Stimulated activated CD8-positive, alpha-beta memory T cell treated with anti-CD3 and anti-CD28 coated beads, Interleukin-15, amount 100 ng/mL, for 1 hour (primary cell): ENCODE measurements at regions not wholly inside any gene's neighbourhood (a gene's known extent, or its start where the extent isn't known, plus 50 kb on each side); places are given as distances from the start of the nearest gene placed in this dataset.

Experiments
- DNase-seq: peaks from one replicate; pipeline ENCODE4 v3.0.0-alpha.2; 2020; ENCODE audit warnings: low read depth

DNA sequence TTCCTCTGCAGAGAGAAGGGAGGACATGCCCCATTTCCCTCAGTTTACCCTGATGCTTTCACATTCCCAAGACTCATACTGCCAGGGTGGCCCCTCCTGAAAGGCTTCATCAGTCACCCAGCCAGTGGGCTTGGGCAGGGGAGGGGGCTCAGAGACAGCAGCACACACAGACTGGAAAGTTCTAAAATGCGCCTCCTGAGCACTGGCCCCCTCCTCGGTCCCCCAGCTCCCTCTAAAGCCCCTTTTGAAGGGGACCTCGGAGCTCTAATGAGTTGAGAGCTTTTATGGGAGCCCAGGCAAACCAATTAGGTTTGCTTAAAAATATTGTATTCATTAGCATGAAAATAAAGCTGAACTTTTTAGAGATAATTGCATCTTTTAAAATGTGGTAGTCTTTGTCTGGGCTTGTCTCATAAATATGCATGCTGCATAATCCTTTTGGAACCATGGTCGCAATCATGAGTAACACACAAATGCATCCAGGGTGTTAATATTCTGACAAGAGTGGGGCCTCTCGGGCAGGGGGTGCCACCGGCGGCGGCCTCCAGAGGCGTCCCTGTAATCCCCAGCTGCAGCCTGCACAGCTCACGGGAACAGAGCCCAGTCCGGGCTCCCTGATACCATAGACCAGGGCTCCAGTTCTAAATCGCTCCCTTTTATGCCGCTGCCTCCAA lies 78.5 kb downstream of the RPLP1 start:
- no peak for DNase-seq

DNA sequence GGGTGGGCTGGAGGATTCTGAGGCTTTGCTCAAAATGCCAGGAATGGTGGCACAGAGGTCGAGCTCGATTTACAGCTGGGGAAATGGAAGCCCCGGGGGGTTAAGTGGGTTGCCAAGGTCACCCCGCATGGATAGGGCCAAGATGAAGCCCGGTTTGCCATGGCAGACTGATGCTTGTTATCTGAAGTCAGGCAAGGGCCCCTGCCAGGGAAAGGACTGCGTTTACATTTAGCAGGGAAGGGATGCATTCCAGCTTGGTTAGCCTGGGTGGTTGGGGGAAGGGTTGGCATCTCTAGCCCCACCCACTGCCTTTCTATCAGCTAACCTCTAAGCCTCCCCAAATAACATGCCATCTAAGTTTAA lies 79.0 kb downstream of the RPLP1 start:
- no peak for DNase-seq

DNA sequence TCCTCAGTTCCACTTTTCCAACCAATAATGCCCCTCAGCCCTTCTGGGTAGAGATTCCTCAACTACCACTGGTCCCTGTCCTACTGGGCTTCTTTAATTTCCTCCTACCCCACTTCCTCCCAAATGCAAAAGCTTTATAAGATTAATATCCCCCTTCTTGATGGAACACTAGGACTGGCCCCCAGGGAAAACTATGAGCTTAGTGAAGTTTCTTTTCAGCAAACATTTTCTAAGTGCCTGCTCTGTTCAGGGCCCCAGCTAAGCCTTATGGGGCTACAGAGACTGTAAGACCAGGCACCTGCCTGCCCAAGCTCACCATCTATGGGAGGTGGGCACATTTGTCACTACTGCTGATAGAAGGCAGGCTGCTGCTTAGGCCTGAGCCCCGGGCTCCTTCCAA lies 79.4 kb downstream of the RPLP1 start:
- DNase-seq: no peak

DNA sequence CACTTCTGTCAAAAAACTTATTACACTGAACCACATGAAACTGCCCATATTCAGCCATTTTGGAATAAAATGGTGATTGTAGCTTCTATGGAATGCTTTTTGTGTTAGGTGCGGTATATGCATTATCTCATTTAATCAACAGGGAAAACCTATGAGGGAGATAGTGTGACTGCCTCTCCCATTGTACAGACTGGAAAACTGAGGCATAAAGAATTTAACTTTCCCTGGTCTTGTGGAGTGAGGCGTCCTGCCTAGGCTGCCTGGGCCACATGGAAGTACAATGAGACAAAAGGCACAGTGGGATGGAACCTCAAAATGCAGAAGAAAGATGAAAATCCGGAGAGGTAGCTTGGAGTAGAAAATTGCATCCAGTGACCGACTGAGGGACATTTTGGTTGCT lies 80.2 kb downstream of the RPLP1 start:
- no peak for DNase-seq

DNA sequence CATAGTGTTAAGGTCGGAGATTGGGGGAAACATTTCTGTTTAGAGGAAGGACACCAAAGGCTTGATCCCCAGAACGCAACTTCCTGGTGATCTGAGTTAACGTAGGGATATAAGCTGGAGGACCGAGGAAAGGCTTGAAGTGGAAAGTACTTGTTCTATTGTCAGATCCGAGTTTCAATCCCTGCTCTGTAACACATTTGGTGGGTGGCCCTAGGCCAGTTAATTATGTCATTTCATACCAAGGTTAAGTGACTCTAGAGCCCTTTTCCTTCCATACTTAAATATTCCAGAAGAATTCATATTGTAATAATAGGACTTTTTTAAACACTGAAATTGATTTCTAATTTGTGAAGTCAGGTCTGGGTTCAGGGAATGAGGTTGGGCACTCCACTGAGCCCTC lies 80.9 kb downstream of the RPLP1 start:
- no peak for DNase-seq

DNA sequence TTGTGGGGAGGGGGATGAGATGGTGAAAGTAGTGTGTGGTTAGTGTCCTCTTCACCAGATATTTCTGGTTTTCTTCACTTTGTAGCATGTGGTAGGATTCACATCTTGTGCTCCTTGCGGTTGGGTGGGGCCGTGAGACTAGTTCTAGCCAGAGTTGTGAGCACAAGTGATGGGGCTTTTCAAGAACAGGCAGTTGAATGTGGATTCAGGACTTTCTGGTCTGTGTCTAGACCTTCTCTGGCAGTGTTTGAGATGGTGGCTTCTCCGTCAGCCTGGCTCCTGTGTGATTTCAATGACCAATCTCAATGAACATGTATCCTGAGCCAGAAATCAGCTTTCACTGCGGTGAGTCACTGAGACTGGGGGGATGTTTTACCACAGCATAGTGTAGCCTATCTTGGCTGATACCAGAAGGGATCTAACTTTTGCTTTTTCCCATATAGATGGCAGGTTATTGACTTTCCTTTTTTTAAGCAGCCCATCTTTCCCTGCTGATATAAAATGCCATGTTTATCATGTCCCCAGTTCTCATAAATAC lies 82.6 kb downstream of the RPLP1 start:
- no peak for DNase-seq

DNA sequence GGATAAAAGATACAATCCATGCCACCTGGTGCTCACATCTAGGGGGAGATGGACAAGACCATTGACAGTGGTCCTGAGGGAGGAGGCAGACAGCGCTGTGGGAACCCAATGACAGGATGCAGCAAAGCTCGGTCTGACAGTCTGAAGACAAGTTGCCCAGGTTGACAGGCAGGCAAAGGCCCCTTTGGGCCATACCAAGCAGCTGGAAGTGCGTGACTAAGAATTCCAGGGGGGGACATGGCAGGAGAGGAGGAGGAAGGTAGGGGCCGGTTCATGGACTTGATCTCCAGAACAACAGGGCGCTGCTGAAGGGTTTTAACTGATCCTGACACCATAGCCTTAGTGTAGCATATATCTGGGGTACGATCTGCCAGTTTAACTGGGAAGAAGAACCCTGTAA lies 83.4 kb downstream of the RPLP1 start:
- DNase-seq: no peak

DNA sequence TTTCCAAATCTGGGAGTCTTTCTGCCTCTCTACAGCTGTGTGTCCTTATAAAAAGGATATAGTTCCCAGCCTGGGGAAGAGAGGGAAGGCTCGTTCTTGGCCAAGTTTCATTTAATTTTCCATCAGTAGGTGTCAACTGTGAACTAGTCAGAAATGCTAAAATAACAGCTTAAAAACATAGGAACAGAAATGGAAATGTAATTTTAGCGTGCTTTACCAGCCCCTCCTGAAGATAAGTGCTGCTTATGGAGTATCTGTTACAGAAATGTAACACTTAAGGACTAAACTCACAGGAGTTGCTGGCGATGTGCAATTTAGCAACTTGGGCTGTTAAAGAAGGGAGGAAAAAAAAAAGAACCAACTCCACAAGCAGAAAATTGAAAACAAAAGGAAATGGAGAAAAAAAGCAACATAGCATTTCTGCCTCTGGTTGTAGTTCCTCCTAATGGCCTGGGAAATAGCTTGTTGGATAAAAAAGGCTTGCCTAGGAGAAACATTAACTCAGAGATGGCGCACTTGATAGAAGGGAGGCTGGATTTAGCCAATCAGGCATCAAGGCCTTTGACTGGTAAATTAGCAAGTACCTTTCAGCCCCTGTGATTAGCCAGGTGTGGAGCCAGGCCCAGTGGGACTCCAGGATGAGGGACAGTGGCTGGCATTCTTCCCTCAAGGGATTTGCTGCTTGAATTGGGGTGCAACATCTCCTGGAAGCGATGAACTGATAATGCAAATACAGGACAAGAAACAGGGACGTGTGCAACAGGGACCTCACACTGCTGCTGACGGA lies 84.3 kb downstream of the RPLP1 start:
- DNase-seq: no peak

DNA sequence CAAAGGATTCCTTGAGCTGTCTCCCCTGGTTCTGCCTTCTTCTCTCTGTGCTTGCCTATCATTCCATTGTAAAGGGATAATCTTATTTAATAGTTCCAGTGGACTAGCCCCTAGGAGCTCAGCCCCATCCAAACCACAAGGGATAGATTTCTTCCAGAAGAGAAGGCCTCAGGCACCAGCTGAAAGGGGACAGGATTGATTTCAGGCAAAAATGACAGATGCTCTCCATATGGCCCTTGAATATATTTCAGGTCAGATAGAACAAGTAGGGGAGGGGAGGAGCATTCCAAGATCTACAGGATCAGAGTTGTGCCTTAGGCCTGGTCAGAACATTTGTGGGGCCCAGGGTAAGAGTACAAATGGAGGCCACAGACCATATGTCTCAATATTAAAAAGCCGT lies 85.3 kb downstream of the RPLP1 start:
- no peak for DNase-seq

DNA sequence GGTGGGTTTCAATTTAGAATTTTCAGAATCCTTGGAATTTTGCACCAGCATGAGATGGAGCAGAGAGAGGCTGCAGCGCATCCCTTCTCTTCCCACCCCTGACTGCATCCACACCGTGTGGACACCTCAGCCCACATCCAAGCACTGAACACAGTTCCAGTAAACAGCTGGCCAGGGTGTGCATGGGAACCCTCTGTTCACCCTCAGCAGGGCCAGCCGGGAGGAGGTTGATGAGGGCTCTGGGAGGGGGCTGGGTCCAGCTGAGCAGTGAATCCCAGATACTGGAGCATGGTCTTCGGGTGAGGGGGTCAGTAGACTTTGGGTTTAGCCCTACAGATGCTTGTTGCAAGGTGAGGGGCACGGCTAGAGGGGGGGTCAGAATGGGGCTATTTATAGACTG lies 85.8 kb downstream of the RPLP1 start:
- no peak for DNase-seq

DNA sequence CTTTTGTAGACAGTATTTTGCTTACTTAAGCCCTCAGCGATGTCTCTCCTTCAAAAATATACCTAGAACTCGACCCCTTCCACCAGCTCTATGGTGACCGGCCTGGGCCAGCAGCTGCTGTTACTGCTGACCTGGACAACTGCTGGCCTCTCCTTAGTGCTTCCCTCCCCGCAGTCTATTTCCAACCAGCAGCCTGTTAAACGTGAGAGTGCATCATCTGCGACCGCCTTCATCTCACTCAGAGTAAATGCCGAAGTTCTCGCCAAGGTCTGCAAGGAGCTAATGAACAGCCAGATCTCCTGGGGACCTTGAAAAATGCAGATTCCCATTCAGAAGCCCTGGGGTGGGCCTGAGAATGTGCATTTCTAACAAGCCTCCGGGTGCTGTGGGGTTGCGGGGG lies 86.7 kb downstream of the RPLP1 start:
- no peak for DNase-seq

DNA sequence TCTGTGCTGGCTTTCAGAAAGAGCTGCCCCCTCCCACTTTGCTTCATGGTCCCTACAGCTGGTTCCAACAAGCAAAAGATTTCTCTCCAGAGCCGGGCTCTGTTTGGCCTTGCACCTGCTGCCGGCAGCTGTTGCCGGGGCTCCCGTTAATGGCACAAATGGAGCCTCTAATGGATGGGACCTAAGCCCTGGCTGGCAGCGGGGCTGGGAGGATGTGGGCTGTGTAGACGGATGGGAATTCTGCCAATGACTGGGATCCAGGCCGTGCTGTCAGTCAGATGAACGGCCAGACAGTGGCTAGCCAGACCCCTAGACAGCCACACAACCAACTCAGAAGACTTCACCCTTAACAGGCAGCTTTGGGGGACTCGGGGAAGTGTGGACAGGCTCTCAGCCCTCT lies 88.0 kb downstream of the RPLP1 start:
- DNase-seq: no peak

DNA sequence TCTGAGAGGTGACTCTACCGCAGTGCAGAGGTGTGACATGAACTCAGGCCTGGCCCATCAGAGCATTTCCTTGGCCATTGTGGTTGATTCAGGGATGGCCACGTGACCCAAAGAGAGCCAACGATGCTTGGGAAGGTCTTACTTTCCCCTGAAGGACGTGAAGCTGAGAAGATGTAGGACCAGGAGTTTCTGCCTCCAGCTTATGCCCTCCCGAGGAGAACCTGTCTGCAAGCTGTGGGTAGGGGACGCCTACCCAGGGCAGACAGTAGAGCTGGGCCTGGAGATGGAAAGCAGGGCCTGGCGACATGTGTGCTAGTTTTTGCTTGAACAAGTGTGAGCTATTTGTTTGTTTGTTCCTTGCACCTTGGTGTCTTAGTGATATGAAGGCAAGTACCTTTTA lies 89.4 kb downstream of the RPLP1 start:
- no peak for DNase-seq

DNA sequence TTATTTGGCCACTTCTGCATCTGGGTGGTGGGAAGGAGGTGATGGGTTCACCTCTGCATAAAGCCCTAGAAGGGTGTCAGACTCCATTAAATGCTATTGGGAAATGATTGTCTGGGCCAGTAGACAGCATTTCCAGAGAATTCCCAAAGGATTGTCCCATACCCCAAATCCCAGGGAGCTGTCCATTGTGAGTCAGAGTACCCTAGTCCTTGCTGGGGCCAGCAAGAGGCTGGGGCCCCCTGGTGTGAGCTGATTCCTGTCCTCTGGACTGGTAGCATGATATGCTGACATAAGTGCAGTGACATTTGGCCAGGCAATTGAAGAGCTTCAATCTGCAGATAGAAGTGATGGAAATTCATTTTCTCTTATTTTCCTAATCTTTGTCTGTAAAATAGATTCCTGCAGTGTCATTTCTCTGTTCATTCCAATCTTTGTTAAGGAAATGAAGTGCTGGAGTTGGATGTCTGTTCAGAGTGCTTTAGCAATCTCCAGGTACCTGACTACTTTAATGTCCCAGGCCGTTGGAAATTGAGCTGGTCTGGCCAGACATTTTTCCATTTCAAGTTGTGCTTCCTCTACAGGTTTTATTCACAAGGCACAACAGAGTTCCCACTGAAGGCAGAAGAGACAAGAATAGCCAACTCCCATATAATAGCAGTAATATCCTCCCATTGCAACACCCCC lies 91.2 kb downstream of the RPLP1 start:
- DNase-seq: no peak

DNA sequence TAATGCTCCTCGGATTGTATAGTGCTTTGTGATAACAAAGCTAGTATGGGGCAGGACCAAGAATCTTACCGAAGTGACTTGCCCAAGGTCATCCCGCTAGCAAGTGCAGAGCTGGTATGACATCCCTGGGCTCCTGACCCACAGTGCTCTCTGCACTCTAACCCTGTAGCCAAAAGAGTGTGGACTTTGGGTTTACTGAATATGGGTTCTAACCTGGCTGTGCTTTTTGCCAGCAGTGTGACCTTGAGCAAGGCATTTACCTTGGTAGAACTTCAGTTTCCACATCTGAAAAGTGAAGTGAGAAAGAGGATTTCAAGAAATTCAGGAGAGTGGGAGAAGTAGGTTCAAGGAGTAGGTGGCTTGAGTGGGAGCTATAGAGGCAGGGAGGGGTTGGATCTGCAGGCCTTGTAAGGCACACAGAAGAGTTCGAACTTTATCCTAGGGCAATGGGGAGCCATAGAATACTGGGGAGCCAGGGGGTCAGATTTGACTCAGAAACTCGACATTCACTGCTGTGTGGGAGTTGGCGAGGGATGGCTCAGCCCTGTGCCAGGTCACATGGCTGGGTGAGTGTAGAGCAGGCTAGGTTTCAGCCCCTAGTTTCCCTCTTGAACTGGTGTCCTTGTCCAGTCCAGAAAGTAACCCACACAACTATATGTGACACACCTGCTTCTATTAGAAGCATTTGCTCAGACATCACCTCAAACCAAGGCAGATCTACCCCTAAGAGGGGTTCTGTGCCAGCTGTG lies 91.9 kb downstream of the RPLP1 start:
- no peak for DNase-seq

DNA sequence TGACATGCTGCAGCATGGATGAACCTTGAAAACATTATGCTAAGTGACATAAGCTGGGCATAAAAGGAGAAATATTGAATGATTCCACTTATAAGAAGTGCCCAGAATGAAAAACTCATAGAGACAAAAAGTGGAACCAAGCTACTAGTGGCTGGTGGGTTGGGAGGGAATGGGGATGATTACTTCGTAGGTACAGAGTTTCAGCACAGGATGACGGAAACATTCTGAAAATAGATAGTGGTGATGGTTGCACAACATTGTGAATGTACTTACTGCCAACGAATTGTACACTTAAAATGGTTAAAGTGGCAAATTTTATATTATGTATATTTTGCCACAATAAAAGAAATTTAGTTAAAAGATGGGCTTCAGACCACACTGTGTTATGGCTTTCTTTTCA lies 93.6 kb downstream of the RPLP1 start:
- no peak for DNase-seq

DNA sequence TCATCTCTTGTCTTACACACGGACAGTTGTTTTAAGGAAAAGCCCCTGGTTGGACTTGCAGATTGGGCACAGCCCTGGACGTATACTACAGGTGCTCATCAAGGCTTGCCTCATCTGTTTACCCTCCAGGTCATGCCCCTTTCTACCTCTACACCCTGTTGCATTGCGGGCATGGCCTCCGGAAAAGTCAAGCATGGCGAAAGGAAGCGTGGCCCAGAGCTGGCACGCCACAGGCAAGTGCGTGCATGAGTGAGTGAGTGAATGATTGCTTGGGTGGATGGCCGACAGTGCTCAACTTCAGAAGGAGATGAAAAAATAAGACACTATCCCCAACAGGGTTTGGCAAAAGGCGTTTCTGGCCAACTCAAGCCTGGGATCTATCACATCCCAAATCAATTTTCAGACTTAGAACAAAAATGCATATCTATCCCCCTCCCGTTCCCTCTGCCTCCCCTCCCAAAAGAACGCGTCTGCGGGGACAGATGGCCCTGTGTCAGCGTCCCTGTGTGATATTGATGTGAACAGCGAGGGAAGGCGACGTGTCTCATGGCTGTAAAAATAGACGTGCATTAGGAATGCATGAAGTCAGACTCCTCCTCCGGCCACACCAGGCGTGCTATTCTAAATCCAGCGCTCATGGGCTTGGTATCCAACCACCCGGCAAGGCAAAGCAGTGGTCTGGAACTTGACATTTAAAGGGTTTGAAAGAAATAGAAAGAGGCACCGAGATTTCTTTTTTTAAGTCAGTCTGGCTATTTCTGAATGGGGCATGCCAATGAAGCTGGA lies 96.0 kb downstream of the RPLP1 start:
- DNase-seq: no peak

DNA sequence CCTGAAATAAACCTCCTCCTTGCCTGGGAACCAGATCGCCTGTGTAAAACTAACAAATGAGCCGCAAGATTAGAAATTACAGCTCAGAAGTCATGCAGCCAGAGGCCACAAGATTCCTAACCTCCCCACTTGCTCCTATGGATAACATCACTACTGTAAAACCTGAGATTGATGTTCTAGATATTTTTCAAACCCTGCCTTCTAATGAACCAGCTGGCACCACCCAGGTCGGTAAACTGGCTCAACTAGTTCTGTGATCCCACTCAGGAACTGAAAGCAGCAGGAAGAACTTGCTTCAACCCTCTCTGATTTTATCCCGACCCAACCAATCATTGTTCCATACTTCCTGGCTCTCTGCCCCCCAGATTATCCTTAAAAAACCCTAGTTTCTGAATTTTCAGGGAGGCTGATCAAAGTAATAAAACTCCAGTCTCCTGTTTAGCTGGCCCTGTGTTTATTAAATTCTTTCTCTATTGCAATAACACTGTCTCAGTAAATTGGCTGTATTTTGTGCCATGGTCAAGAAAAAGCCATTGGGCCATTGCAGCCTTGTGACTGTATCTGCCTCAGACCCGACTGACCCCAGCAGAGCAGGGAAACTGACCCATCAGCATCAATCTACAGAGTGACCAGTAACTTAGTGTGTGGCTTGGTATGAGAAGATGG lies 98.9 kb downstream of the RPLP1 start:
- DNase-seq: no peak

DNA sequence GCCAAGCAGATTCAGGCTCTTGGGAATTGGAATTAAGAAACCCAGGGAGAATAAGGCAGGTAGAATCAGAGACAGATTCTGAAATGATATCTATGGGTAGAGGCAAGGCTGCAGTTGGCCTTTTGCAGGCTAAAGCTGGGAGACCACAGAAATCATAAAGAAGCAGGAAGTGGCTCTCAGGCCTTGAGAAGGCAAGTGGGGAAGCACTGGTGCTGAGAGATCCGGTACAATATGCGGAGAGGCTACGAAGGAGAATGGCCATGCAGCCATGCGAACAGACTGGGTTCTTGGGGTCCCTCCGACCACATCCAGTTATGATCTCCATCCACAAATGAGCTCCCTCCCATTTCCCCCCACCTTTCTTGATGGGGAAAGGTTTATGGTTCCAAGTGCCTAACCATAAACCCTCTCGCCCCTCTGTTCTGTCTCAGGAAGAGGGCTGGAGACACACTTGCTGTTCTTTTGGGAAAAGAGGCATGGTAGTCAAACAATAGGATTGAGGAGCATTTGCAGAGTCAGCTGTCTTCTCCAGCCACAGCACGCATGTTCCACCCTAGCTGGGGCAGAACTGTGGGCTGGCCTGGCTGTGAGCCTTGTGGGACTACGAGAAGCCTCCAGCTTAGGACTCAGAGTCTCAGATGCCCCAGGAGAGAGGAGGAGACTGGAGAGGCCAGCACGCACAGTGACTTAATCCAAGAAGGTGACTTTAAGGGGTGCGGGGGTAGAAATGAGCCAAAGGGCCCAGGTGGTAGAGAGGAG lies 99.6 kb downstream of the RPLP1 start:
- DNase-seq: no peak

DNA sequence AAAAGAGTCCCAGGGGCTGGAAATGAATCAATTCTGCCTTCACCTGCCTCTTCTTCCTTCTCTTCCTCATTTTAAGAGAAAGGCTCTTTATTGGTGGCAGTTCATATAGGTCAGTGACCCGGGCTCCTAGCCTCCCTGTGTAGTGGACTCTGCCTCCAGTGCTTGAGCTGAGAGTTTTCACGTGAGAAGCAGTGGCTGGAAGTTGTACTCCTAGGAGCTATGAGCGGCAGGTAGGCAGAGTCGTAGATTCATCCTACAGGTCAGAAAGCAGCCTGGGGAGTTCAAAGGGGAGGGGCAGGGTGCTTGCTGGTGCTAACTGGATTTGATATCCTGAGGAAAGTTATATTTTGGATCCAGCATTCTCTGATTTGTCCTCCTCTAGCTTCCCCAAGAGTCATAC lies 101.1 kb downstream of the RPLP1 start:
- no peak for DNase-seq
